SU-DHL-6 (cell line): ENCODE measurements at regions not wholly inside any gene's neighbourhood (a gene's known extent, or its start where the extent isn't known, plus 50 kb on each side); places are given as distances from the start of the nearest gene placed in this dataset.

Experiments used
- H2AFZ ChIP-seq: fragments of 200-600 bp; sonication (generic); 2 replicates; pipeline ENCODE4 v1.6.1; 2014; ENCODE audit warnings: low read depth, mild to moderate bottlenecking, moderate library complexity, mixed read lengths, antibody characterized with exemption, low read length; ENCODE audit not compliant: severe bottlenecking
- H3F3A ChIP-seq: fragments of 200-600 bp; shearing (Covaris generic); 2 replicates; pipeline ENCODE4 v1.6.0; 2016; ENCODE audit warnings: antibody characterized with exemption, mild to moderate bottlenecking; ENCODE audit not compliant: insufficient read depth
- H3K27ac ChIP-seq: fragments of 200-600 bp; sonication (generic); 2 replicates; pipeline ENCODE4 v1.5.1; 2016; ENCODE audit warnings: low read depth, mild to moderate bottlenecking, low read length, moderate library complexity, mixed read lengths
- H3K27me3 ChIP-seq: fragments of 200-600 bp; sonication (generic), shearing (Covaris generic); 2 replicates; pipeline ENCODE4 v1.6.0; 2014; ENCODE audit warnings: mild to moderate bottlenecking, low read length
- H3K36me3 ChIP-seq: fragments of 200-600 bp; sonication (generic); 2 replicates; pipeline ENCODE4 v1.6.1; 2014; ENCODE audit warnings: mild to moderate bottlenecking, low read length, mixed read lengths
- H3K4me2 ChIP-seq: fragments of 300-600, 200-600 bp; shearing (Covaris generic), sonication (generic); 2 replicates; pipeline ENCODE4 v1.6.0; 2014; ENCODE audit warnings: low read length, low read depth, mild to moderate bottlenecking; ENCODE audit not compliant: poor library complexity, severe bottlenecking
- H3K4me3 ChIP-seq: fragments of 200-600 bp; sonication (generic); 2 replicates; pipeline ENCODE4 v1.5.1; 2014; ENCODE audit warnings: antibody characterized with exemption, low read length, mild to moderate bottlenecking, mixed read lengths; ENCODE audit not compliant: insufficient read depth, poor library complexity, severe bottlenecking
- H3K79me2 ChIP-seq: fragments of 200-600 bp; sonication (generic); 2 replicates; pipeline ENCODE4 v1.6.1; 2014; ENCODE audit warnings: mild to moderate bottlenecking, low read length, moderate library complexity; ENCODE audit not compliant: insufficient read depth
- H3K9ac ChIP-seq: fragments of 200-600 bp; sonication (generic); 2 replicates; pipeline ENCODE4 v1.7.0; 2014; ENCODE audit warnings: mild to moderate bottlenecking, low read length
- H3K9me2 ChIP-seq: fragments of 200-600 bp; sonication (generic); replicated peaks from 2 replicates; pipeline ENCODE4 v1.6.1; 2014; ENCODE audit warnings: low read length; ENCODE audit not compliant: insufficient read depth
- H3K9me3 ChIP-seq: fragments of 200-600 bp; sonication (generic); 2 replicates; pipeline ENCODE4 v1.6.1; 2014; ENCODE audit warnings: low read length, mixed read lengths; ENCODE audit not compliant: insufficient read depth
- H4K20me1 ChIP-seq: fragments of 200-600 bp; sonication (generic); 2 replicates; pipeline ENCODE4 v1.6.1; 2014; ENCODE audit warnings: low read depth, mild to moderate bottlenecking, antibody characterized with exemption, low read length, moderate library complexity, mixed read lengths
- EZH2phosphoT487 ChIP-seq: fragments of 200-600 bp; sonication (generic), shearing (Covaris generic); conservative IDR thresholded peaks from 2 replicates; pipeline ENCODE4 v1.6.1; 2018; ENCODE audit warnings: mild to moderate bottlenecking, antibody characterized with exemption, low read length, moderate library complexity, mixed read lengths
- TF ChIP-seq, protein P1 (sequence below): fragments of 200-600 bp; sonication (generic); IDR thresholded peaks from one replicate; pipeline ENCODE4 v1.5.1; 2017; ENCODE audit warnings: antibody characterized with exemption, mild to moderate bottlenecking, low read length, moderate library complexity; ENCODE audit not compliant: insufficient read depth, poor library complexity, severe bottlenecking

- Histone ChIP-seq H3K4me2 (no peak overlapping the region), H2AFZ (no peak overlapping the region), H3K27ac (no peak overlapping the region), H4K20me1 (no peaks in the 10 kb centered on the region), H3K9ac (no peak overlapping the region), H3K27me3 (no peaks in the 10 kb centered on the region), H3K79me2 (no peaks in the 10 kb centered on the region), H3K9me2 (no peaks in the 10 kb centered on the region), H3K36me3 (no peaks in the 10 kb centered on the region), H3F3A (no peaks in the 10 kb centered on the region), H3K9me3 (no peaks in the 10 kb centered on the region), H3K4me3 (no peak overlapping the region)
- TF ChIP-seq EZH2phosphoT487, result no peak
- TF ChIP-seq, protein P1, sequence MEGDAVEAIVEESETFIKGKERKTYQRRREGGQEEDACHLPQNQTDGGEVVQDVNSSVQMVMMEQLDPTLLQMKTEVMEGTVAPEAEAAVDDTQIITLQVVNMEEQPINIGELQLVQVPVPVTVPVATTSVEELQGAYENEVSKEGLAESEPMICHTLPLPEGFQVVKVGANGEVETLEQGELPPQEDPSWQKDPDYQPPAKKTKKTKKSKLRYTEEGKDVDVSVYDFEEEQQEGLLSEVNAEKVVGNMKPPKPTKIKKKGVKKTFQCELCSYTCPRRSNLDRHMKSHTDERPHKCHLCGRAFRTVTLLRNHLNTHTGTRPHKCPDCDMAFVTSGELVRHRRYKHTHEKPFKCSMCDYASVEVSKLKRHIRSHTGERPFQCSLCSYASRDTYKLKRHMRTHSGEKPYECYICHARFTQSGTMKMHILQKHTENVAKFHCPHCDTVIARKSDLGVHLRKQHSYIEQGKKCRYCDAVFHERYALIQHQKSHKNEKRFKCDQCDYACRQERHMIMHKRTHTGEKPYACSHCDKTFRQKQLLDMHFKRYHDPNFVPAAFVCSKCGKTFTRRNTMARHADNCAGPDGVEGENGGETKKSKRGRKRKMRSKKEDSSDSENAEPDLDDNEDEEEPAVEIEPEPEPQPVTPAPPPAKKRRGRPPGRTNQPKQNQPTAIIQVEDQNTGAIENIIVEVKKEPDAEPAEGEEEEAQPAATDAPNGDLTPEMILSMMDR, result no peak
Observed at GRCh38 chr2:122683018-122683417, 927.6 kb downstream of the TSN start.

DNA sequence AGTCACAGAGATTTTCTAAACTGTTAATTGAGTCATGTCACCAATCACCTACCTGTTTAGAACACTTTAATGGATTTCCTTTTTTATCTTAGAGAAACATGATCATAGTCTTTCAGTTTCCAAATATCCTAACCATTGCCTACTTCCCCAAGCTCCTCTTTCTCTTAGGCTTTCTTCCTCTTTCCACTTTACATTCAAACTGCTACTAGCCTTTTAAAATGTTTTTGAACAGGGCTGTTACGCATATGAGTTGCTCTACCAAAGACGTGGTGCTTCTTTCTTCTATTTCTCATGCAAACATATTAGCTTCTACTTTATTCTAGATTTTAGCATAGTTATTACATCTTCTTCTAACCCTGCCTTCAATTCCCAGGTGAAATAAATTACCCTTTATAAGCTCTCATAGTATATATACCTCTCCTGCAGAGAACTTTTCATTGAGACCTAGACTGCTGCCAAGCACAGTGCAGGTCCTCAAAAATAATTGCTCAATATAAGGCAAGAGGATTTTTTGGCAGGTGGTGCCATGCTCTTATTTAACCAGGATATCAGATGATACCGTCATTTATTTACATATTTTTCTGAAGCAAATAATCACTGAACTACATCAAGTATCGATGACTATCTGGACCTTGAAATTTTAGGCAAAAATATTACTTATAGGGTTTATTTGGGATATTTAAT lies 937.1 kb downstream of the TSN start:
- TF ChIP-seq, protein P1, result no peak
- no peak for TF ChIP-seq EZH2phosphoT487
- Histone ChIP-seq H4K20me1 (no peaks in the 10 kb centered on the region), H3K36me3 (no peaks in the 10 kb centered on the region), H3F3A (no peaks in the 10 kb centered on the region), H3K27ac (no peak overlapping the region), H3K79me2 (no peaks in the 10 kb centered on the region), H3K9me3 (no peaks in the 10 kb centered on the region), H3K4me2 (no peak overlapping the region), H3K9me2 (no peaks in the 10 kb centered on the region), H3K4me3 (no peak overlapping the region), H2AFZ (no peak overlapping the region), H3K9ac (no peak overlapping the region), H3K27me3 (no peaks in the 10 kb centered on the region)

DNA sequence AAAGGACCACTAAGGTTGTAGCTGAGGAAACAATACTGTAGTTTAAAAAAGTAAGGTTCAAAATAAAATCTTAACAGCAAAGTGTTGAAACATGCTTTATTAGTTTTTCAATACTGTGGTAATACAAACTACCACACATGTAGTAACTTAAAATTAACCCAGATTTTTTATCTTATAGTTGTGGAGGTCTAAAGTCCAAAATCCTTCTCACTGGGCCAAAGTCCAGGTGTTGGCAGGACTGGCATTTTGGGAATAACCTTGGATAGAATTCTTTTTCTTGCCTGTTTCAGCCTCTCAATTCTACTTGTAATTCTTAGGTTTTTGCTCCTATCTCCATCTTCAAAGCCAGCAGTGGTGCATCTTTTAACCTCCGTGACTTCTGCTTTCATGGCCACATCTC lies 942.0 kb downstream of the TSN start:
- Histone ChIP-seq H3K9me2 (no peaks in the 10 kb centered on the region), H3F3A (no peaks in the 10 kb centered on the region), H3K27ac (no peak overlapping the region), H3K27me3 (no peaks in the 10 kb centered on the region), H3K36me3 (no peaks in the 10 kb centered on the region), H3K9ac (no peak overlapping the region), H2AFZ (no peak overlapping the region), H4K20me1 (no peaks in the 10 kb centered on the region), H3K9me3 (no peaks in the 10 kb centered on the region), H3K79me2 (no peaks in the 10 kb centered on the region), H3K4me2 (no peak overlapping the region), H3K4me3 (no peak overlapping the region)
- no peak for TF ChIP-seq EZH2phosphoT487
- TF ChIP-seq, protein P1, result no peak
